GM12878 (cell line): ENCODE measurements at regions not wholly inside any gene's neighbourhood (a gene's known extent, or its start where the extent isn't known, plus 50 kb on each side); places are given as distances from the start of the nearest gene placed in this dataset.

Source experiments
- ATAC-seq: fragments of 200-7000 bp; cut with Tn5 transposase; 3 replicates; pipeline ENCODE4 v1.9.1; 2020; ENCODE audit warnings: mild to moderate bottlenecking, moderate library complexity
- BruUV-seq: library from RNA; stranded (reverse); fragments of 400-500 nt; replicated peaks from 2 replicates; lab custom pipeline; 2021; lab: Mats Ljungman, UMichigan
- CTCF ChIA-PET: fragments of 300-600 bp; sonication (Branson Sonifier 250); formaldehyde crosslinking; extraction: SDS; loops from one replicate; lab custom pipeline; 2021; ENCODE audit warnings: inconsistent platforms; lab: Yijun Ruan, JAX
- POLR2A ChIA-PET: fragments of 350-600 bp; formaldehyde crosslinking; extraction: SDS; loops from one replicate; lab custom pipeline; 2021; ENCODE audit warnings: inconsistent platforms; lab: Charles Lee
- RAD21 ChIA-PET: fragments of 300-600 bp; sonication (Branson Sonifier 250); formaldehyde crosslinking; loops from one replicate; lab custom pipeline; 2023; ENCODE audit warnings: antibody characterized with exemption; ENCODE audit not compliant: unreplicated experiment; lab: Charles Lee
- SMC1A ChIA-PET: fragments of 300-600 bp; sonication (Branson Sonifier 250); formaldehyde crosslinking; loops from one replicate; lab custom pipeline; 2023; ENCODE audit not compliant: unreplicated experiment, uncharacterized antibody; lab: Charles Lee
- DNase-seq: peaks from one replicate; pipeline ENCODE4 v3.0.0-alpha.2; 2011; ENCODE audit warnings: low read depth, low spot score
- FAIRE-seq: peaks from 3 replicates; lab custom pipeline; 2011; peaks lifted over from hg19 to GRCh38; lab: Jason Lieb, UNC
- H2AFZ ChIP-seq: 2 replicates; pipeline ENCODE4 v1.6.0; 2011; ENCODE audit warnings: low read depth, low read length, control low read depth; ENCODE audit not compliant: control insufficient read depth
- H3K27ac ChIP-seq: 2 replicates; pipeline ENCODE4 v1.5.1; 2011; ENCODE audit warnings: control low read depth; ENCODE audit not compliant: control insufficient read depth, insufficient read depth
- H3K27me3 ChIP-seq, 2 experiments: replicated peaks in 1 of 2; 2 replicates each; pipeline versions ENCODE4 v1.6.0 to v1.6.1; 2011; ENCODE audit warnings: low read length in 1 of 2; ENCODE audit not compliant: control insufficient read depth in 2 of 2, insufficient read depth in 2 of 2
- H3K36me3 ChIP-seq, 2 experiments: 2 replicates each; pipeline ENCODE4 v1.5.1; 2011; ENCODE audit warnings: low read length in 1 of 2; ENCODE audit not compliant: control insufficient read depth in 2 of 2, insufficient read depth in 2 of 2
- H3K4me1 ChIP-seq: 2 replicates; pipeline ENCODE4 v1.6.1; 2011; ENCODE audit warnings: mild to moderate bottlenecking, low read length, moderate library complexity, mixed read lengths; ENCODE audit not compliant: control insufficient read depth, insufficient read depth
- H3K4me2 ChIP-seq: 2 replicates; pipeline ENCODE4 v1.6.0; 2011; ENCODE audit warnings: control low read depth; ENCODE audit not compliant: control insufficient read depth, insufficient read depth
- H3K4me3 ChIP-seq: fragments of 200-600 bp; sonication (generic); 2 replicates; pipeline ENCODE4 v1.5.1; 2016
- H3K79me2 ChIP-seq: 2 replicates; pipeline ENCODE4 v1.6.0; 2011; ENCODE audit warnings: low read length; ENCODE audit not compliant: control insufficient read depth, insufficient read depth
- H3K9ac ChIP-seq: 2 replicates; pipeline ENCODE4 v1.8.0; 2011; ENCODE audit warnings: low read length, control low read depth, mixed read lengths; ENCODE audit not compliant: control insufficient read depth, insufficient read depth
- H3K9me3 ChIP-seq: replicated peaks from 3 replicates; pipeline ENCODE4 v1.5.1; 2011; ENCODE audit warnings: mild to moderate bottlenecking, low read length; ENCODE audit not compliant: control insufficient read depth, insufficient read depth
- H4K20me1 ChIP-seq: 2 replicates; pipeline ENCODE4 v1.6.0; 2011; ENCODE audit not compliant: control insufficient read depth, insufficient read depth
- ATF3 ChIP-seq: IDR thresholded peaks from 2 replicates; pipeline ENCODE4 v1.6.1; 2011; ENCODE audit warnings: low read depth, mild to moderate bottlenecking, low read length, moderate library complexity, borderline replicate concordance; ENCODE audit errors: extremely low read depth
- EGR1 ChIP-seq, 2 experiments: IDR thresholded peaks; 1 replicate in 1 of 2; 2 replicates in 1 of 2; pipeline ENCODE4 v1.6.1; 2011 to 2012; ENCODE audit warnings: low read depth in 2 of 2, low read length in 2 of 2, borderline replicate concordance in 1 of 2, mild to moderate bottlenecking in 1 of 2, moderate library complexity in 1 of 2
- ELK1 ChIP-seq: IDR thresholded peaks from 2 replicates; pipeline ENCODE4 v1.6.1; 2012; ENCODE audit warnings: low read depth, low read length, improper control_type of control experiment
- ETV6 ChIP-seq, 2 experiments: fragments of 450-650 bp in 1 of 2; IDR thresholded peaks in 1 of 2; conservative IDR thresholded peaks in 1 of 2; 2 replicates each; pipeline ENCODE4 v1.6.1; 2014; ENCODE audit warnings: antibody characterized with exemption in 1 of 2, borderline replicate concordance in 1 of 2, low read depth in 1 of 2, mild to moderate bottlenecking in 1 of 2, moderate library complexity in 1 of 2
- FOXK2 ChIP-seq: fragments of 450-650 bp; IDR thresholded peaks from 2 replicates; pipeline ENCODE4 v1.6.1; 2017; ENCODE audit warnings: mild to moderate bottlenecking, moderate library complexity
- JUND ChIP-seq: IDR thresholded peaks from 2 replicates; pipeline ENCODE4 v1.6.1; 2012; ENCODE audit warnings: low read depth, mild to moderate bottlenecking, low read length, improper control_type of control experiment, moderate library complexity
- KAT2A ChIP-seq: conservative IDR thresholded peaks from 2 replicates; pipeline ENCODE4 v1.6.1; 2011; ENCODE audit warnings: low read depth, low read length; ENCODE audit not compliant: control insufficient read depth
- MYB ChIP-seq: fragments of 150-350 bp; IDR thresholded peaks from 2 replicates; pipeline ENCODE4 v1.6.1; 2014; ENCODE audit warnings: mild to moderate bottlenecking, low read depth, low read length, borderline replicate concordance
- SREBF1 ChIP-seq: IDR thresholded peaks from 2 replicates; pipeline ENCODE4 v1.6.1; 2012; ENCODE audit warnings: mild to moderate bottlenecking, low read length
- ZNF207 ChIP-seq: fragments of 450-650 bp; IDR thresholded peaks from 2 replicates; pipeline ENCODE4 v1.6.1; 2014; ENCODE audit warnings: antibody characterized with exemption, mild to moderate bottlenecking, borderline replicate concordance
- ZNF384 ChIP-seq: IDR thresholded peaks from 2 replicates; pipeline ENCODE4 v1.6.1; 2012; ENCODE audit warnings: low read depth, mild to moderate bottlenecking, low read length, improper control_type of control experiment, borderline replicate concordance
- ZNF592 ChIP-seq: fragments of 450-650 bp; IDR thresholded peaks from 2 replicates; pipeline ENCODE4 v1.6.1; 2017; ENCODE audit warnings: mild to moderate bottlenecking, moderate library complexity
- WGBS: methylation state at CpG from one replicate; pipeline ENCODE4 v1.1.6; 2016; ENCODE audit warnings: low lambda C conversion rate; ENCODE audit not compliant: insufficient replicate concordance, insufficient coverage; ENCODE audit errors: missing lambda C conversion rate; 5-methylcytosine and 5-hydroxymethylcytosine counted together
- in situ Hi-C: fragments of 300-500 bp; cut with MboI; formaldehyde crosslinking; loops from 9 replicates; pipeline ENCODE4 v1.14.3; 2018; ENCODE audit warnings: mixed read lengths
- intact Hi-C: fragments of 100-400 bp; cut with micrococcal nuclease; formaldehyde crosslinking; loops from one replicate; pipeline ENCODE4 v1.14.2; 2022; ENCODE audit not compliant: unreplicated experiment

- in situ Hi-C loops: no loop called here
- Histone ChIP-seq H3K9ac (no peak overlapping the region), H4K20me1 (no peaks in the 10 kb centered on the region), H3K4me1 (no peaks in the 10 kb centered on the region), H3K27me3 (no peaks in the 10 kb centered on the region), H3K9me3 (no peaks in the 10 kb centered on the region)
- FAIRE-seq: no peak
- BruUV-seq: no TSS peak
- no peak for ATAC-seq
- TF ChIP-seq JUND: no peak
- TF ChIP-seq, all 136 proteins: peak for 0
- CTCF ChIA-PET: no interaction called here
- RAD21 ChIA-PET: no interaction called here
- intact Hi-C loops: no loop called here
- POLR2A ChIA-PET: no interaction called here
- DNase-seq: no peak
- Histone ChIP-seq H3K4me3 (no peak overlapping the region), H3K27ac (no peak overlapping the region), H3K4me2 (no peak overlapping the region), H2AFZ (no peak overlapping the region), H3K79me2 (no peaks in the 10 kb centered on the region), H3K36me3 (no peaks in the 10 kb centered on the region)
- SMC1A ChIA-PET: no interaction called here
- WGBS: 0% methylated on average over 1 of the region's 1 CpG
These were observed 658.4 kb downstream of the NYAP2 start for GRCh38 chr2:226057914-226058313.

- H4K20me1 ChIP-seq: no peaks in the 10 kb centered on the region
- no peak overlapping the region for H3K27ac ChIP-seq
- FAIRE-seq: no peak
- WGBS: 0% methylated on average over 1 of the region's 1 CpG
- H2AFZ ChIP-seq: no peak overlapping the region
- no peaks in the 10 kb centered on the region for H3K9me3 ChIP-seq
- no peak overlapping the region for H3K9ac ChIP-seq
- H3K4me3 ChIP-seq: no peak overlapping the region
- CTCF ChIA-PET: no interaction called here
- no peaks in the 10 kb centered on the region for H3K4me1 ChIP-seq
- no TSS peak for BruUV-seq
- in situ Hi-C loops (no loop called here), intact Hi-C loops (no loop called here)
- H3K4me2 ChIP-seq: no peak overlapping the region
- no peaks in the 10 kb centered on the region for H3K27me3 ChIP-seq
- DNase-seq: no peak
- H3K36me3 ChIP-seq: no peaks in the 10 kb centered on the region
- RAD21 ChIA-PET: no interaction called here
- no peaks in the 10 kb centered on the region for H3K79me2 ChIP-seq
- POLR2A ChIA-PET: interaction anchor here (0.6 kb wide), 1 partner anchor 161 kb away, joined by 3 read pairs; no protein-coding TSS in a partner anchor
- no peak for ATAC-seq
- SMC1A ChIA-PET: no interaction called here
- TF ChIP-seq ELK1 (no peak), SREBF1 (no peak), KAT2A (no peak), ATF3 (no peak), EGR1 (IDR thresholded peaks at IDR 0.05; ENCODE audit: borderline replicate concordance in 1 of 2, low read depth in 2 of 2, low read length in 2 of 2) (no peak), ZNF384 (no peak), MYB (no peak), ETV6 (conservative IDR thresholded peaks at IDR 0.05 in 1 of 2, IDR thresholded peaks at IDR 0.05 in 1 of 2; ENCODE audit: borderline replicate concordance in 1 of 2, low read depth in 1 of 2) (no peak), FOXK2 (no peak), ZNF207 (no peak), ZNF592 (no peak)
These were observed 657.9 kb downstream of the NYAP2 start for GRCh38 chr2:226057365-226057764.
